ENCODE measurements at regions not wholly inside any gene's neighbourhood (a gene's known extent, or its start where the extent isn't known, plus 50 kb on each side); places are given as distances from the start of the nearest gene placed in this dataset.

GRCh38 chr13:73939071-73939380, 195.2 kb downstream of the KLF12 start:
- no peak overlapping the region for H3K27ac Mint-ChIP-seq
- no peaks in the 10 kb centered on the region for H3K36me3 Mint-ChIP-seq (ENCODE audit: low read depth)
- no peaks in the 10 kb centered on the region for H3K4me1 Mint-ChIP-seq (ENCODE audit: low read depth)
- H3K4me3 Mint-ChIP-seq, result no peak overlapping the region
- intact Hi-C loops (cut with micrococcal nuclease), result no loop called here
- no peaks in the 10 kb centered on the region for H3K9me3 Mint-ChIP-seq
- no peaks in the 10 kb centered on the region for H3K27me3 Mint-ChIP-seq

DNA sequence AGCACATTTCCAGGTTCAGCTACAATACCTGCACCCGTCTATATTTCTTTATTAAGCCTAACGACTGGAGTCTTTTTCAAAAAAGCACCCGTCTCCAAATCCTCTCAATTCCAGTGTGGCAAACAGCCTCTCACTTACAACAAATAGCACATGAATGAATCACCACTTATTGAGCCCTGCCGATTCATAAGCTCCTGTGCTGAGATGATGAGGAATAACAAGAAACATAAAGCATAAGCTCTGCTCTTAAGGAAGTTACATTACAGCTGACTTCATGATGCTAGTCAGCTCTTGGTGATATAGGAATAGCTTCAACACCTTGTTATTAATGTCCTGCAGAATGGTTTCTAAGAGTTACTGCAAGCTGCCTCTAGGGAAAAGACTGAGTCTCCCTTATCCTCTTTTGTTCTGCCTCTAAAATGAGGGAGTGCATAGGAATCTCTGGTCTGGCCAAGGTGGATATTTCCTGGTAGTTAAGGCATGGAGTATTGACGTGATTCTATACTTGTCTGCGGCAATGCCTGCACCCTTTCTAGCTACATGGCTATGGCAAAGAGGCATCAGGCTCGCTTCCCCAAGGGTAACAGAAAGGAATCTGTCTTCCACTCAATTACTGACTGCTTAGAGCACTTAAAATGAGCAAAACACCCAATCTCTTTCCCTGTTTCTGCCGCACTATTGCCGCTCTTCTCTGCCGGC, 195.7 kb downstream of the KLF12 start:
- Mint-ChIP-seq H3K4me3 (no peak overlapping the region), H3K36me3 (ENCODE audit: low read depth) (no peaks in the 10 kb centered on the region), H3K9me3 (no peaks in the 10 kb centered on the region), H3K4me1 (ENCODE audit: low read depth) (no peaks in the 10 kb centered on the region), H3K27ac (no peak overlapping the region), H3K27me3 (no peaks in the 10 kb centered on the region)
- intact Hi-C loops (cut with micrococcal nuclease), result no loop called here

- H3K27me3 Mint-ChIP-seq, result no peaks in the 10 kb centered on the region
- no peak overlapping the region for H3K27ac Mint-ChIP-seq
- no peaks in the 10 kb centered on the region for H3K36me3 Mint-ChIP-seq (ENCODE audit: low read depth)
- H3K4me3 Mint-ChIP-seq, result no peak overlapping the region
- H3K4me1 Mint-ChIP-seq (ENCODE audit: low read depth), result no peaks in the 10 kb centered on the region
- intact Hi-C loops (cut with micrococcal nuclease), result no loop called here
- no peaks in the 10 kb centered on the region for H3K9me3 Mint-ChIP-seq
Observed at GRCh38 chr13:73937441-73937840, 196.8 kb downstream of the KLF12 start.

- Mint-ChIP-seq H3K36me3 (ENCODE audit: low read depth) (no peaks in the 10 kb centered on the region), H3K4me3 (no peak overlapping the region), H3K4me1 (ENCODE audit: low read depth) (no peaks in the 10 kb centered on the region), H3K27me3 (no peaks in the 10 kb centered on the region), H3K9me3 (no peaks in the 10 kb centered on the region), H3K27ac (no peak overlapping the region)
- intact Hi-C loops (cut with micrococcal nuclease), result no loop called here
Observed at GRCh38 chr13:73935991-73936390, 198.2 kb downstream of the KLF12 start.

GRCh38 chr13:73934771-73935170, 199.4 kb downstream of the KLF12 start:
- intact Hi-C loops (cut with micrococcal nuclease), result no loop called here
- no peaks in the 10 kb centered on the region for H3K4me1 Mint-ChIP-seq (ENCODE audit: low read depth)
- H3K9me3 Mint-ChIP-seq, result no peaks in the 10 kb centered on the region
- H3K27ac Mint-ChIP-seq, result no peak overlapping the region
- H3K36me3 Mint-ChIP-seq (ENCODE audit: low read depth), result no peaks in the 10 kb centered on the region
- H3K27me3 Mint-ChIP-seq, result no peaks in the 10 kb centered on the region
- no peak overlapping the region for H3K4me3 Mint-ChIP-seq

GRCh38 chr13:73934215-73934641, 200.0 kb downstream of the KLF12 start:
- Mint-ChIP-seq H3K36me3 (ENCODE audit: low read depth) (no peaks in the 10 kb centered on the region), H3K4me1 (ENCODE audit: low read depth) (no peaks in the 10 kb centered on the region), H3K4me3 (no peak overlapping the region), H3K9me3 (no peaks in the 10 kb centered on the region), H3K27me3 (no peaks in the 10 kb centered on the region), H3K27ac (no peak overlapping the region)
- intact Hi-C loops (cut with micrococcal nuclease), result no loop called here

DNA sequence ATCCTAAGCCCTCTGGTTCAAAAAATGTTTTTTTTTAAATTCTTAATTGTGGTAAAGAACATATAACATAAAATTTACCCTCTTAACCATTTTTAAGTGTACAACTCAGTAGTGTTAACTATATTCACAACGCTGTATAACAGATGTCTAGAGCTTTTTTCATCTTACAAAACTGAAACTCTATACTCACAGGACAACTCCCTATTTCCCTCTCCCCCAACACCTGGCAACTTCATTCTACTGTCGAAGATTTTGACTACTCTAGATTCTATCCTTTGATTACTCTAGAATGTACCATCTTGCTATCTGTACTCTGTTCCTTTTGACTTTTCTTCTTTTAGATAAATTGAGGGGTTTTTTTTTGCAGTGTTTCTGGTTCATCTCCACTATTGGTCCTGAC, 200.4 kb downstream of the KLF12 start:
- no peaks in the 10 kb centered on the region for H3K9me3 Mint-ChIP-seq
- no peak overlapping the region for H3K27ac Mint-ChIP-seq

GRCh38 chr13:73932091-73932490, 202.1 kb downstream of the KLF12 start:
- intact Hi-C loops (cut with micrococcal nuclease), result no loop called here
- no peaks in the 10 kb centered on the region for H3K36me3 Mint-ChIP-seq (ENCODE audit: low read depth)
- no peak overlapping the region for H3K4me3 Mint-ChIP-seq
- no peak overlapping the region for H3K27ac Mint-ChIP-seq
- H3K4me1 Mint-ChIP-seq (ENCODE audit: low read depth), result no peaks in the 10 kb centered on the region
- no peaks in the 10 kb centered on the region for H3K27me3 Mint-ChIP-seq
- H3K9me3 Mint-ChIP-seq, result no peaks in the 10 kb centered on the region

More for the DNA sequence above, 200.4 kb downstream of the KLF12 start:
- Mint-ChIP-seq H3K4me1 (ENCODE audit: low read depth) (no peaks in the 10 kb centered on the region), H3K36me3 (ENCODE audit: low read depth) (no peaks in the 10 kb centered on the region), H3K4me3 (no peak overlapping the region), H3K27me3 (no peaks in the 10 kb centered on the region)
- intact Hi-C loops (cut with micrococcal nuclease), result no loop called here

DNA sequence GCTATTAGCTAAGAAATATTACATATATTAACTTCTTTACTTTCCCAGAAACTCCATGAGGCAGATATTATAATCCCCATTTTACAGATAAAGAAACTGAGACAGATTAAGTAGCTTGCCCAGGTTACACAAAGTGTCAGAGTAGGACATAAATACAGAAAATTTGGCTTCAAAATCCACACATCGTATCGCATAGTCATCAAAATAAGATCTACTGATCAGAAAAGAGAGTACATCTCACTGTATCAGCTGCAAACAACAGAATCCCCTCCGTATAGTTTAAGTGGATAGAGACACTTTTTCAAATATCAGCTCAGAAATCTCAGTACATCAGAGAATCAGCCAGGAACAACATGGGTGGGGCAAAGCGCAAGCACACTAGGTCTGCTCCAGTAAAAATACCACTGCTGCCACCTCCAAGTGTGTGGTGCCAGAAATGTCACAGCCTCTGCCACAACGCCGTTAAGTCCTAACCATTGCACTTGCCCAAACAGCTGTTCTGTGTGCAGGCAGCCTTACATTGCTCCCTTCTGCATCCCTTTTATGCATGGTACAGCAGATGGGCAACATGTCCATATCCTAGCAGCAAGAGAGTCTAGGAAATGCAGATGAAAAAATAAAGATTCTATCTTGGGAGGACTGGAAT, 204.8 kb downstream of the KLF12 start:
- Mint-ChIP-seq H3K27me3 (no peaks in the 10 kb centered on the region), H3K36me3 (ENCODE audit: low read depth) (no peaks in the 10 kb centered on the region), H3K4me3 (no peak overlapping the region), H3K4me1 (ENCODE audit: low read depth) (no peaks in the 10 kb centered on the region), H3K9me3 (no peaks in the 10 kb centered on the region), H3K27ac (no peak overlapping the region)
- intact Hi-C loops (cut with micrococcal nuclease), result no loop called here

GRCh38 chr13:73924607-73925006, 209.6 kb downstream of the KLF12 start:
- Mint-ChIP-seq H3K27ac (no peak overlapping the region), H3K27me3 (no peaks in the 10 kb centered on the region), H3K4me1 (ENCODE audit: low read depth) (no peaks in the 10 kb centered on the region), H3K9me3 (no peaks in the 10 kb centered on the region), H3K36me3 (ENCODE audit: low read depth) (no peaks in the 10 kb centered on the region), H3K4me3 (no peak overlapping the region)
- intact Hi-C loops (cut with micrococcal nuclease), result no loop called here

DNA sequence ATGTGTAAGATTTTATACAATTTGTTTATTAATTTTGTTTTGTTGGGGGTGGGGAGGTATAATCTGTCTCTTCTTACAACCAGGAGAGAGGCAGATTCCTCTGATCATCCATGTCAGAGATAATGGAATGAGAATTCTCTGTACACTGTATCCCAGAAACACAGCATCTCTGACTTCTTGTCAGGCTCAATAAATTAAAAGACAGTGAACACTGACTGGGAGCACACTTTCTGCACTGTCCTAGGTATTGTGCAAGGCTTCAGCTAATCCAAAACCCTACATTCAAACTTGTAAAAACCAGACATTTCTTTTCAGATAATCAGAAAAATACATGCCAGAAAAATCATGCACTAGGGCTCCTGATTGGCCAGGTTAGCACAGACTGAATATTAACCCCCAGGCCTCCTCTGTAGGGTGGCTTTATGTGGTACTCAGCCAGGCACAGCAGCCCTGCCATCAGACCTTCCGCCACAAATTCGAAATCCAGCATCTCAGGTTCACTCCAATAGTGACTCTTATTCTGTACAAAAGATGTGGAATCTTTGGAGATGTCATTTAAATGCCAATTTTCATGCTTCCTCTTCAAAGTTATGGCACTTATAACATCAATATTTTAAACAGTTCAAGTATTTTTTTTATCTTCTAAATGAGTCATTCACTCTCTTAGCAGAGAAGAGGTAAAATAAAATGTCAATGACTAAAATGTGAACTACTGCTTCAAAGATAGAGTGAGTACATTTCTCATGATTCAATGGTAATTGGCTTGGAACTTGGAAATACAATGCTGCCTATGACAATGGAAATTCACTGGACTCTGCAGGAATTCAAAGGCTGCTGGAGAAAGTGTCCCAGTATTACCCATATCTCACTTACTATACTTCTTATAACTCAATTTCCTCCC, 211.5 kb downstream of the KLF12 start:
- H3K27me3 Mint-ChIP-seq, result no peaks in the 10 kb centered on the region
- H3K4me3 Mint-ChIP-seq, result no peak overlapping the region
- no peaks in the 10 kb centered on the region for H3K36me3 Mint-ChIP-seq (ENCODE audit: low read depth)
- H3K27ac Mint-ChIP-seq, result no peak overlapping the region
- intact Hi-C loops (cut with micrococcal nuclease), result no loop called here
- no peaks in the 10 kb centered on the region for H3K4me1 Mint-ChIP-seq (ENCODE audit: low read depth)
- no peaks in the 10 kb centered on the region for H3K9me3 Mint-ChIP-seq

GRCh38 chr13:73918691-73919090, 215.5 kb downstream of the KLF12 start:
- Mint-ChIP-seq H3K36me3 (ENCODE audit: low read depth) (no peaks in the 10 kb centered on the region), H3K4me1 (ENCODE audit: low read depth) (no peaks in the 10 kb centered on the region), H3K4me3 (no peak overlapping the region), H3K27ac (no peak overlapping the region), H3K9me3 (no peaks in the 10 kb centered on the region), H3K27me3 (no peaks in the 10 kb centered on the region)
- intact Hi-C loops (cut with micrococcal nuclease), result no loop called here

GRCh38 chr13:73913751-73914518, 220.3 kb downstream of the KLF12 start:
- Mint-ChIP-seq H3K4me3 (no peak overlapping the region), H3K27me3 (no peaks in the 10 kb centered on the region), H3K9me3 (no peaks in the 10 kb centered on the region), H3K27ac (no peak overlapping the region), H3K36me3 (ENCODE audit: low read depth) (no peaks in the 10 kb centered on the region), H3K4me1 (ENCODE audit: low read depth) (no peaks in the 10 kb centered on the region)
- intact Hi-C loops (cut with micrococcal nuclease), result no loop called here

All from dendritic cell treated with granulocyte-macrophage colony-stimulating factor and Interleukin-4, amounts not matched to agents 40 ng/mL and 50 ng/mL, for 4 days (primary cell).